ENCODE measurements at regions not wholly inside any gene's neighbourhood (a gene's known extent, or its start where the extent isn't known, plus 50 kb on each side); places are given as distances from the start of the nearest gene placed in this dataset.
"Not testable (repeated sequence)": the region's sequence is repeated elsewhere in the genome, so short reads cannot be mapped to it uniquely, and the experiment has no call there.

GRCh38 chr10:38396178-38396954, 302.2 kb downstream of the ZNF37A start:
- WGBS (ENCODE audit: insufficient coverage): no CpG with 5 or more reads among the region's 2 CpGs
- H3K27me3 ChIP-seq (ENCODE audit: control insufficient read depth, insufficient read depth, low read length); H3K9me3 ChIP-seq (ENCODE audit: control insufficient read depth, insufficient read depth, low read length); H3K36me3 ChIP-seq (ENCODE audit: control insufficient read depth, insufficient read depth, low read length); H3K4me1 ChIP-seq (ENCODE audit: control insufficient read depth, insufficient read depth, low read length); H3K4me3 ChIP-seq (ENCODE audit: low read depth, low read length); H3K27ac ChIP-seq (ENCODE audit: low read depth, low read length); DNase-seq (ENCODE audit: low read depth in 4 of 6, low spot score in 6 of 6): not testable (repeated sequence)

DNA sequence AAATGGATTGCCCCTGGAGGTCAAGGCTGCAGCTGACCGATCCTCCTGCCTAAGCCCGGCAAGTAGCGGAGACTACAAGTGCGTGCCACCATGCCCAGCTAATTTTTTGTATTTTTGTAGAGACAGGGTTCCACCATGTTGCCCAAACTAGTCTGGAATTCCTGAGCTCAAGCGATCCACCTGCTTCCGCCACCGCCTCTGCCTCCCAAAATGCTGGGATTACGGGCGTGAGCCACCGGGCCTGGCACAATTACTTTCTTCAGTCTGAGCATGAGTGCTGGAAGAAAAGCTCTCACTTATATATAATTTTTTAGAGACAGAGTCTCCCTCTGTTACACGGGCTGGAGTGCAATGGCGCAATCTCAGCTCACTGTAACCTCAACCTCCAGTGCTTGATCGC, 307.4 kb downstream of the ZNF37A start:
- H3K4me3 ChIP-seq (ENCODE audit: low read depth, low read length); DNase-seq (ENCODE audit: low read depth in 4 of 6, low spot score in 6 of 6): not testable (repeated sequence)

DNA sequence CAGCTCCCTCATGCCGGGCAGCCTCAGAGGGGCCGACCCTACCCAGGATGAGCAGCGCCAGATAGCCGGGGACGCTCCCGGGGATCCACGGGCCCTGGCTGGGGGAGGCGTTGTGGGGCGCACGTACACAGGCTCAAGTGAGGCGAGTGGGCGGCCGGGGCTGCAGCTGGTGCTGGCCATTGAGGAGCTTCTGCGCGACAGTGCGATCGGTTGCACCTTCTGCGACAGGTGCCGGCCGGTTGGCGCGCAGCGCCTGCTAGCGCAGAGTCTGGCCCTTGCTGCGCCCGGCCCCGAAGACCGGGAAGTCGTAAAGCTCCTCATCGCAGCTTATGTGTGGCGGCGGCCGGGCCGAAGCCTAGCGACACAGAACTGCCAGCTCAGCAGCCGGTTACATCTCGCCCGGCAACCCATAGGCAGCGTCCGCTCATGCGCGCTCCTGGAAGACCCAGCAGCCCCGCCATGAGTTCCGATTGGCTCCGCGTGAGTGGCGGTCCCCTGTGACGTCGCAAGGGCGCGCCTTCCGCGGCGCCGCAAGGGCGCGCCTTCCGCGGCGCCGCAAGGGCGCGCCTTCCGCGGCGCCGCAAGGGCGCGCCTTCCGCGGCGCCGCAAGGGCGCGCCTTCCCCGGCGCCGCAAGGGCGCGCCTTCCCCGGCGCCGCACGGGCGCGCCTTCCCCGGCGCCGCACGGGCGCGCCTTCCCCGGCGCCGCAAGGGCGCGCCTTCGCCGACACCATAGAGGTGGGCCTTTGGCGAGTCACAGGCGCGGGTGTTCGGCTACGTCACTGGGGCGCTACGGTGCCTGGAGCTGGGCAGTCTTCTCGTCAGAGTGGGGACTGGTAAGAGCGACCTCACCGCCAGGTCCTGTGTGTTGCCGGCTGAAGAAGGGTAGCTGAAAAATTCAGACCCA, 308.6 kb downstream of the ZNF37A start:
- H3K9me3 ChIP-seq (ENCODE audit: control insufficient read depth, insufficient read depth, low read length); H3K4me1 ChIP-seq (ENCODE audit: control insufficient read depth, insufficient read depth, low read length); H3K27me3 ChIP-seq (ENCODE audit: control insufficient read depth, insufficient read depth, low read length); H3K36me3 ChIP-seq (ENCODE audit: control insufficient read depth, insufficient read depth, low read length): not testable (repeated sequence)
- Histone ChIP-seq H3K4me3 (ENCODE audit: low read depth, low read length) (peak overlapping the region; percentile 52), H3K27ac (ENCODE audit: low read depth, low read length) (peak overlapping the region; percentile 91)
- peak; percentile 68 to 98 (median 89) for DNase-seq (ENCODE audit: low read depth in 4 of 6, low spot score in 6 of 6)
- WGBS (ENCODE audit: insufficient coverage): 1% methylated on average over 100 of the region's 110 CpGs

More for the DNA sequence above, 307.4 kb downstream of the ZNF37A start:
- not testable (repeated sequence) for H3K36me3 ChIP-seq (ENCODE audit: control insufficient read depth, insufficient read depth, low read length); H3K27ac ChIP-seq (ENCODE audit: low read depth, low read length); H3K27me3 ChIP-seq (ENCODE audit: control insufficient read depth, insufficient read depth, low read length); H3K9me3 ChIP-seq (ENCODE audit: control insufficient read depth, insufficient read depth, low read length); H3K4me1 ChIP-seq (ENCODE audit: control insufficient read depth, insufficient read depth, low read length)
- 92% methylated on average over 4 of the region's 13 CpGs for WGBS (ENCODE audit: insufficient coverage)

GRCh38 chr10:38403347-38404117, 309.4 kb downstream of the ZNF37A start:
- not testable (repeated sequence) for H3K27me3 ChIP-seq (ENCODE audit: control insufficient read depth, insufficient read depth, low read length); H3K9me3 ChIP-seq (ENCODE audit: control insufficient read depth, insufficient read depth, low read length); H3K4me1 ChIP-seq (ENCODE audit: control insufficient read depth, insufficient read depth, low read length); H3K36me3 ChIP-seq (ENCODE audit: control insufficient read depth, insufficient read depth, low read length)
- WGBS (ENCODE audit: insufficient coverage): 86% methylated on average over 10 of the region's 23 CpGs
- Histone ChIP-seq H3K4me3 (ENCODE audit: low read depth, low read length) (peak overlapping the region; percentile 48), H3K27ac (ENCODE audit: low read depth, low read length) (peak overlapping the region; percentile 81)
- DNase-seq (ENCODE audit: low read depth in 4 of 6, low spot score in 6 of 6): peak in 3 of 6 donors; percentile 1 to 43 (median 34)

GRCh38 chr10:38423634-38424033, 329.5 kb downstream of the ZNF37A start:
- not testable (repeated sequence) for H3K4me3 ChIP-seq (ENCODE audit: low read depth, low read length); H3K4me1 ChIP-seq (ENCODE audit: control insufficient read depth, insufficient read depth, low read length); H3K36me3 ChIP-seq (ENCODE audit: control insufficient read depth, insufficient read depth, low read length); H3K9me3 ChIP-seq (ENCODE audit: control insufficient read depth, insufficient read depth, low read length); H3K27ac ChIP-seq (ENCODE audit: low read depth, low read length); H3K27me3 ChIP-seq (ENCODE audit: control insufficient read depth, insufficient read depth, low read length); DNase-seq (ENCODE audit: low read depth in 4 of 6, low spot score in 6 of 6)
- WGBS (ENCODE audit: insufficient coverage): no CpG with 5 or more reads among the region's 1 CpG

GRCh38 chr10:38430242-38430641, 336.1 kb downstream of the ZNF37A start:
- not testable (repeated sequence) for DNase-seq (ENCODE audit: low read depth in 4 of 6, low spot score in 6 of 6); H3K4me3 ChIP-seq (ENCODE audit: low read depth, low read length); H3K36me3 ChIP-seq (ENCODE audit: control insufficient read depth, insufficient read depth, low read length); H3K9me3 ChIP-seq (ENCODE audit: control insufficient read depth, insufficient read depth, low read length); H3K27me3 ChIP-seq (ENCODE audit: control insufficient read depth, insufficient read depth, low read length); H3K27ac ChIP-seq (ENCODE audit: low read depth, low read length); H3K4me1 ChIP-seq (ENCODE audit: control insufficient read depth, insufficient read depth, low read length)
- WGBS (ENCODE audit: insufficient coverage): no CpG with 5 or more reads among the region's 2 CpGs

GRCh38 chr10:38437359-38437758, 343.2 kb downstream of the ZNF37A start:
- H3K27ac ChIP-seq (ENCODE audit: low read depth, low read length); H3K4me3 ChIP-seq (ENCODE audit: low read depth, low read length); DNase-seq (ENCODE audit: low read depth in 4 of 6, low spot score in 6 of 6); H3K9me3 ChIP-seq (ENCODE audit: control insufficient read depth, insufficient read depth, low read length); H3K4me1 ChIP-seq (ENCODE audit: control insufficient read depth, insufficient read depth, low read length); H3K27me3 ChIP-seq (ENCODE audit: control insufficient read depth, insufficient read depth, low read length); H3K36me3 ChIP-seq (ENCODE audit: control insufficient read depth, insufficient read depth, low read length): not testable (repeated sequence)
- WGBS (ENCODE audit: insufficient coverage): no CpG with 5 or more reads among the region's 5 CpGs

- not testable (repeated sequence) for H3K27ac ChIP-seq (ENCODE audit: low read depth, low read length); H3K9me3 ChIP-seq (ENCODE audit: control insufficient read depth, insufficient read depth, low read length); DNase-seq (ENCODE audit: low read depth in 4 of 6, low spot score in 6 of 6); H3K27me3 ChIP-seq (ENCODE audit: control insufficient read depth, insufficient read depth, low read length); H3K4me3 ChIP-seq (ENCODE audit: low read depth, low read length); H3K4me1 ChIP-seq (ENCODE audit: control insufficient read depth, insufficient read depth, low read length)
- 95% methylated on average over 22 of the region's 22 CpGs for WGBS (ENCODE audit: insufficient coverage)
- peaks cover 36% of the 10 kb centered on the region for H3K36me3 ChIP-seq (ENCODE audit: control insufficient read depth, insufficient read depth, low read length)
Measured at GRCh38 chr10:38448614-38449355, 354.6 kb downstream of the ZNF37A start.

DNA sequence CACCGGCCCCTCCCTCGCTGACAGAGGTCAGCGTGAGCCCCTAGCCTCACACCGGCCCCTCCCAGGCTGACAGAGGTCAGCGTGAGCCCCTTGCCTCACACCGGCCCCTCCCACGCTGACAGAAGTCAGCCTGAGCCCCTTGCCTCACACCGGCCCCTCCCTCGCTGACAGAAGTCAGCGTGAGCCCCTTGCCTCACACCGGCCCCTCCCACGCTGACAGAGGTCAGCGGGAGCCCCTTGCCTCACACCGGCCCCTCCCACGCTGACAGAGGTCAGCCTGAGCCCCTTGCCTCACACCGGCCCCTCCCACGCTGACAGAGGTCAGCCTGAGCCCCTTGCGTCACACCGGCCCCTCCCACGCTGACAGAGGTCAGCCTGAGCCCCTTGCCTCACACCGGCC, 355.5 kb downstream of the ZNF37A start:
- not testable (repeated sequence) for H3K27me3 ChIP-seq (ENCODE audit: control insufficient read depth, insufficient read depth, low read length); DNase-seq (ENCODE audit: low read depth in 4 of 6, low spot score in 6 of 6); H3K4me3 ChIP-seq (ENCODE audit: low read depth, low read length); H3K27ac ChIP-seq (ENCODE audit: low read depth, low read length); H3K9me3 ChIP-seq (ENCODE audit: control insufficient read depth, insufficient read depth, low read length); H3K4me1 ChIP-seq (ENCODE audit: control insufficient read depth, insufficient read depth, low read length)
- peaks cover 36% of the 10 kb centered on the region for H3K36me3 ChIP-seq (ENCODE audit: control insufficient read depth, insufficient read depth, low read length)
- WGBS (ENCODE audit: insufficient coverage): 95% methylated on average over 14 of the region's 21 CpGs
